HCT116 (cell line): ENCODE measurements at regions not wholly inside any gene's neighbourhood (a gene's known extent, or its start where the extent isn't known, plus 50 kb on each side); places are given as distances from the start of the nearest gene placed in this dataset.

Experiments used
- CTCF ChIP-seq, 3 experiments: fragments of 200-600 bp in 1 of 3; sonication (generic) in 1 of 3; IDR thresholded peaks in 2 of 3; conservative IDR thresholded peaks in 1 of 3; 2 replicates each; pipeline ENCODE4 v1.5.1; 2012 to 2017; ENCODE audit warnings: low read depth in 2 of 3, low read length in 2 of 3, antibody characterized with exemption in 1 of 3, borderline replicate concordance in 1 of 3, control low read depth in 1 of 3, mild to moderate bottlenecking in 1 of 3, mixed read lengths in 1 of 3, mixed run types in 1 of 3, moderate library complexity in 1 of 3; ENCODE audit not compliant: insufficient read depth in 1 of 3
- MAX ChIP-seq: IDR thresholded peaks from 2 replicates; pipeline ENCODE4 v1.6.1; 2012
- YY1 ChIP-seq: IDR thresholded peaks from 2 replicates; pipeline ENCODE4 v1.6.1; 2011; ENCODE audit warnings: low read length, low read depth, moderate library complexity, mild to moderate bottlenecking; ENCODE audit not compliant: insufficient replicate concordance; ENCODE audit errors: extremely low read depth

- TF ChIP-seq CTCF (IDR thresholded peaks at IDR 0.05 in 2 of 3, conservative IDR thresholded peaks at IDR 0.05 in 1 of 3; ENCODE audit: borderline replicate concordance in 1 of 3, insufficient read depth in 1 of 3, low read depth in 2 of 3, low read length in 2 of 3) = no peak
- no peak for TF ChIP-seq YY1
- TF ChIP-seq MAX = no peak
Observed at GRCh38 chr1:221084681-221085080, 205.4 kb downstream of the HLX start.
